ENCODE measurements at regions not wholly inside any gene's neighbourhood (a gene's known extent, or its start where the extent isn't known, plus 50 kb on each side); places are given as distances from the start of the nearest gene placed in this dataset.

- no peak for TF ChIP-seq EZH2 (IDR thresholded peaks at IDR 0.05; ENCODE audit: borderline replicate concordance, low read length)
- no peak for TF ChIP-seq CTCF (IDR thresholded peaks at IDR 0.05; ENCODE audit: low read length)
Measured at GRCh38 chr2:163453920-163454319, 281.9 kb downstream of the FIGN start.

Data from OCI-LY1 (cell line).